HCT116 (cell line): ENCODE measurements at regions not wholly inside any gene's neighbourhood (a gene's known extent, or its start where the extent isn't known, plus 50 kb on each side); places are given as distances from the start of the nearest gene placed in this dataset.

Experiments
- ATAC-seq: fragments of 200-7000 bp; cut with Tn5 transposase; 2 replicates; pipeline ENCODE4 v1.9.1; 2020; ENCODE audit warnings: mild to moderate bottlenecking, moderate library complexity
- BruUV-seq: library from RNA; stranded (reverse); fragments of 400-500 nt; replicated peaks from 2 replicates; lab custom pipeline; 2021; lab: Mats Ljungman, UMichigan
- CTCF ChIA-PET: fragments of 300-600 bp; sonication (Branson Sonifier 250); formaldehyde crosslinking; loops from one replicate; lab custom pipeline; 2021; ENCODE audit warnings: antibody characterized with exemption; lab: Charles Lee
- POLR2A ChIA-PET: fragments of 300-600, 350-600 bp; sonication (Branson Sonifier 250); formaldehyde crosslinking; loops from one replicate; lab custom pipeline; 2021; ENCODE audit warnings: antibody characterized with exemption; lab: Charles Lee
- RAD21 ChIA-PET, 2 experiments: fragments of 300-600 bp; sonication (Branson Sonifier 250); formaldehyde crosslinking; loops; one replicate each; lab custom pipeline; 2023; ENCODE audit warnings: low total read pairs in 2 of 2; ENCODE audit not compliant: uncharacterized antibody in 2 of 2, unreplicated experiment in 2 of 2, low non-redundant PET in 1 of 2; lab: Charles Lee
- DNase-seq: peaks from one replicate; pipeline ENCODE4 v3.0.0-alpha.2; 2010; ENCODE audit warnings: low read depth, low spot score
- H2AFZ ChIP-seq: fragments of 200-600 bp; shearing (Covaris generic), sonication (generic); 2 replicates; pipeline ENCODE4 v1.6.1; 2017; ENCODE audit warnings: low read depth, mixed run types, mixed read lengths, antibody characterized with exemption, low read length; ENCODE audit not compliant: poor library complexity, severe bottlenecking
- H3K27ac ChIP-seq: 2 replicates; pipeline ENCODE4 v1.5.1; 2012; ENCODE audit warnings: low read depth, low read length
- H3K27me3 ChIP-seq: fragments of 200-600 bp; sonication (generic); 2 replicates; pipeline ENCODE4 v1.6.1; 2016; ENCODE audit warnings: mixed run types, low read length, mixed read lengths; ENCODE audit not compliant: insufficient read depth
- H3K36me3 ChIP-seq, 2 experiments: fragments of 200-500 bp in 1 of 2; fragments of 200-600 bp in 1 of 2; sonication (Bioruptor generic) in 1 of 2; sonication (generic) in 1 of 2; 2 replicates each; pipeline versions ENCODE4 v1.5.1 to v1.6.1; 2014 to 2016; ENCODE audit warnings: low read length in 2 of 2, inconsistent platforms in 1 of 2, mixed read lengths in 1 of 2, mixed run types in 1 of 2; ENCODE audit not compliant: insufficient read depth in 2 of 2, control insufficient read depth in 1 of 2
- H3K4me1 ChIP-seq, 2 experiments: fragments of 200-600 bp in 1 of 2; sonication (generic) in 1 of 2; 2 replicates each; pipeline versions ENCODE4 v1.5.1 to v1.6.1; 2012 to 2017; ENCODE audit warnings: low read length in 2 of 2, inconsistent platforms in 1 of 2, mild to moderate bottlenecking in 1 of 2, mixed read lengths in 1 of 2, mixed run types in 1 of 2, moderate library complexity in 1 of 2; ENCODE audit not compliant: insufficient read depth in 2 of 2, control insufficient read depth in 1 of 2
- H3K4me2 ChIP-seq: fragments of 200-600 bp; sonication (generic); 2 replicates; pipeline ENCODE4 v1.6.1; 2017; ENCODE audit warnings: mixed run types, low read length, mixed read lengths
- H3K4me3 ChIP-seq, 2 experiments: fragments of 200-600 bp in 1 of 2; sonication (generic) in 1 of 2; replicated peaks in 1 of 2; 2 replicates each; pipeline ENCODE4 v1.5.1; 2011 to 2016; ENCODE audit warnings: low read length in 2 of 2, control low read depth in 1 of 2, low read depth in 1 of 2, mild to moderate bottlenecking in 1 of 2, mixed read lengths in 1 of 2, mixed run types in 1 of 2
- H3K79me2 ChIP-seq: fragments of 200-600 bp; sonication (generic); 2 replicates; pipeline ENCODE4 v1.6.1; 2017; ENCODE audit warnings: mild to moderate bottlenecking, mixed run types, low read length, moderate library complexity, mixed read lengths; ENCODE audit not compliant: insufficient read depth
- H3K9ac ChIP-seq: fragments of 200-600 bp; sonication (generic); 2 replicates; pipeline ENCODE4 v1.6.1; 2016; ENCODE audit warnings: low read length, mixed read lengths
- H3K9me2 ChIP-seq: fragments of 200-600 bp; sonication (generic), shearing (Covaris generic); 2 replicates; pipeline ENCODE4 v1.6.1; 2017; ENCODE audit warnings: mixed run types, mild to moderate bottlenecking, moderate library complexity; ENCODE audit not compliant: insufficient read depth
- H3K9me3 ChIP-seq, 2 experiments: fragments of 200-500 bp in 1 of 2; fragments of 200-600 bp in 1 of 2; sonication (Bioruptor generic) in 1 of 2; sonication (generic) in 1 of 2; 2 replicates each; pipeline ENCODE4 v1.6.1; 2014 to 2017; ENCODE audit warnings: low read length in 2 of 2, mixed read lengths in 2 of 2, inconsistent platforms in 1 of 2, low read depth in 1 of 2, mild to moderate bottlenecking in 1 of 2, mixed run types in 1 of 2, moderate library complexity in 1 of 2; ENCODE audit not compliant: control insufficient read depth in 1 of 2, insufficient read depth in 1 of 2
- H4K20me1 ChIP-seq: fragments of 200-600 bp; sonication (generic), shearing (Covaris generic); 2 replicates; pipeline ENCODE4 v1.6.1; 2017; ENCODE audit warnings: mixed run types, mild to moderate bottlenecking, moderate library complexity; ENCODE audit not compliant: insufficient read depth
- CEBPB ChIP-seq: IDR thresholded peaks from 2 replicates; pipeline ENCODE4 v1.6.1; 2012; ENCODE audit warnings: low read depth
- EGR1 ChIP-seq: IDR thresholded peaks from 2 replicates; pipeline ENCODE4 v1.6.1; 2012; ENCODE audit warnings: low read depth
- ELF1 ChIP-seq: IDR thresholded peaks from 2 replicates; pipeline ENCODE4 v1.6.1; 2012; ENCODE audit warnings: low read depth, borderline replicate concordance
- EZH2 ChIP-seq: fragments of 200-600 bp; sonication (generic); IDR thresholded peaks from 2 replicates; pipeline ENCODE4 v1.6.1; 2017; ENCODE audit warnings: antibody characterized with exemption, mixed run types
- FOSL1 ChIP-seq: IDR thresholded peaks from 2 replicates; pipeline ENCODE4 v1.6.1; 2012; ENCODE audit warnings: low read depth
- JUND ChIP-seq: IDR thresholded peaks from 2 replicates; pipeline ENCODE4 v1.6.1; 2012
- POLR2A ChIP-seq: IDR thresholded peaks from 2 replicates; pipeline ENCODE4 v1.7.0; 2011; ENCODE audit warnings: borderline replicate concordance; ENCODE audit not compliant: insufficient read depth, insufficient read length; ENCODE audit errors: extremely low read depth
- POLR2AphosphoS5 ChIP-seq: IDR thresholded peaks from 2 replicates; pipeline ENCODE4 v1.6.1; 2011; ENCODE audit warnings: mild to moderate bottlenecking, low read depth, low read length, moderate library complexity
- SP1 ChIP-seq: IDR thresholded peaks from 2 replicates; pipeline ENCODE4 v1.6.1; 2012; ENCODE audit warnings: low read depth
- SRF ChIP-seq: IDR thresholded peaks from 2 replicates; pipeline ENCODE4 v1.6.1; 2012; ENCODE audit warnings: low read depth
- TCF7L2 ChIP-seq: IDR thresholded peaks from 2 replicates; pipeline ENCODE4 v1.7.0; 2011; ENCODE audit warnings: borderline replicate concordance, inconsistent platforms; ENCODE audit not compliant: insufficient read depth, insufficient read length; ENCODE audit errors: extremely low read depth
- YY1 ChIP-seq: IDR thresholded peaks from 2 replicates; pipeline ENCODE4 v1.6.1; 2011; ENCODE audit warnings: low read length, low read depth, moderate library complexity, mild to moderate bottlenecking; ENCODE audit not compliant: insufficient replicate concordance; ENCODE audit errors: extremely low read depth
- ZFX ChIP-seq: fragments of 450-650 bp; IDR thresholded peaks from 2 replicates; pipeline ENCODE4 v1.6.1; 2017
- ZNF274 ChIP-seq: fragments of 200-500 bp; sonication (Bioruptor generic); IDR thresholded peaks from 2 replicates; pipeline ENCODE4 v1.6.1; 2014; ENCODE audit warnings: mild to moderate bottlenecking, low read depth, low read length, inconsistent platforms
- intact Hi-C: fragments of 100-400 bp; cut with micrococcal nuclease; formaldehyde crosslinking; loops from 2 replicates; pipeline ENCODE4 v1.10.0; 2022
- TF ChIP-seq, protein P1 (sequence below): IDR thresholded peaks from 2 replicates; pipeline ENCODE4 v1.6.1; 2011; ENCODE audit warnings: mild to moderate bottlenecking, low read length, moderate library complexity; ENCODE audit not compliant: insufficient replicate concordance; ENCODE audit errors: extremely low read depth
- TF ChIP-seq, protein P2 (sequence below): IDR thresholded peaks from 2 replicates; pipeline ENCODE4 v1.6.1; 2012
- TF ChIP-seq, protein P3 (sequence below), 3 experiments: fragments of 200-600 bp in 1 of 3; sonication (generic) in 1 of 3; IDR thresholded peaks in 2 of 3; conservative IDR thresholded peaks in 1 of 3; 2 replicates each; pipeline ENCODE4 v1.5.1; 2012 to 2017; ENCODE audit warnings: low read depth in 2 of 3, low read length in 2 of 3, antibody characterized with exemption in 1 of 3, borderline replicate concordance in 1 of 3, control low read depth in 1 of 3, mild to moderate bottlenecking in 1 of 3, mixed read lengths in 1 of 3, mixed run types in 1 of 3, moderate library complexity in 1 of 3; ENCODE audit not compliant: insufficient read depth in 1 of 3
- TF ChIP-seq, protein P4 (sequence below): IDR thresholded peaks from 2 replicates; pipeline ENCODE4 v1.6.1; 2012
- TF ChIP-seq, protein P5 (sequence below): IDR thresholded peaks from 2 replicates; pipeline ENCODE4 v1.6.1; 2012; ENCODE audit warnings: low read depth

DNA sequence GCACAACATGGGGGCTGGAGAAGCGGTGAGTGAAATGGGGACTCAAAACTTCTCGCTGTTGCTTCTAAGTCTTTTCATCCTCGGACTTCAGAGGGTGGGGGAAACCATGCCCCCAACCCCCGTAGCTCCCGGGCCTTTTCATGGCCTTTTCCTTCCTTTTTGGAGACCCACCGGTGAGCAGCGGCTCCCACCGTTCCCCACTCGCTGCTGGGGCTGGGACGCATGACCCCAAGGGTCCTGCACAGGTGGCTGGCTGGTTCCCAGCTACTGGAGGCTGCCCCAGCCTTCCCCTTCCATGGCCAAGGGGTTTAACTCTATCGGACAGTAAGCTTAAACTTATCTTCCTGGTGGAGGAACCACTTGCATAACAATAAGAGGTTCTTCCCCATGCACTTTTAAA, 194.3 kb upstream of the FERD3L start:
- H3K9ac ChIP-seq: no peak overlapping the region
- BruUV-seq: no TSS peak
- intact Hi-C loops: no loop called here
- CTCF ChIA-PET: no interaction called here
- H3K9me2 ChIP-seq: no peaks in the 10 kb centered on the region
- TF ChIP-seq YY1: no peak
- TF ChIP-seq, protein P1, sequence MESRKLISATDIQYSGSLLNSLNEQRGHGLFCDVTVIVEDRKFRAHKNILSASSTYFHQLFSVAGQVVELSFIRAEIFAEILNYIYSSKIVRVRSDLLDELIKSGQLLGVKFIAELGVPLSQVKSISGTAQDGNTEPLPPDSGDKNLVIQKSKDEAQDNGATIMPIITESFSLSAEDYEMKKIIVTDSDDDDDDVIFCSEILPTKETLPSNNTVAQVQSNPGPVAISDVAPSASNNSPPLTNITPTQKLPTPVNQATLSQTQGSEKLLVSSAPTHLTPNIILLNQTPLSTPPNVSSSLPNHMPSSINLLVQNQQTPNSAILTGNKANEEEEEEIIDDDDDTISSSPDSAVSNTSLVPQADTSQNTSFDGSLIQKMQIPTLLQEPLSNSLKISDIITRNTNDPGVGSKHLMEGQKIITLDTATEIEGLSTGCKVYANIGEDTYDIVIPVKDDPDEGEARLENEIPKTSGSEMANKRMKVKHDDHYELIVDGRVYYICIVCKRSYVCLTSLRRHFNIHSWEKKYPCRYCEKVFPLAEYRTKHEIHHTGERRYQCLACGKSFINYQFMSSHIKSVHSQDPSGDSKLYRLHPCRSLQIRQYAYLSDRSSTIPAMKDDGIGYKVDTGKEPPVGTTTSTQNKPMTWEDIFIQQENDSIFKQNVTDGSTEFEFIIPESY: no peak
- TF ChIP-seq, protein P2, sequence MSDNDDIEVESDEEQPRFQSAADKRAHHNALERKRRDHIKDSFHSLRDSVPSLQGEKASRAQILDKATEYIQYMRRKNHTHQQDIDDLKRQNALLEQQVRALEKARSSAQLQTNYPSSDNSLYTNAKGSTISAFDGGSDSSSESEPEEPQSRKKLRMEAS: no peak
- TF ChIP-seq POLR2AphosphoS5: no peak
- TF ChIP-seq, protein P3, sequence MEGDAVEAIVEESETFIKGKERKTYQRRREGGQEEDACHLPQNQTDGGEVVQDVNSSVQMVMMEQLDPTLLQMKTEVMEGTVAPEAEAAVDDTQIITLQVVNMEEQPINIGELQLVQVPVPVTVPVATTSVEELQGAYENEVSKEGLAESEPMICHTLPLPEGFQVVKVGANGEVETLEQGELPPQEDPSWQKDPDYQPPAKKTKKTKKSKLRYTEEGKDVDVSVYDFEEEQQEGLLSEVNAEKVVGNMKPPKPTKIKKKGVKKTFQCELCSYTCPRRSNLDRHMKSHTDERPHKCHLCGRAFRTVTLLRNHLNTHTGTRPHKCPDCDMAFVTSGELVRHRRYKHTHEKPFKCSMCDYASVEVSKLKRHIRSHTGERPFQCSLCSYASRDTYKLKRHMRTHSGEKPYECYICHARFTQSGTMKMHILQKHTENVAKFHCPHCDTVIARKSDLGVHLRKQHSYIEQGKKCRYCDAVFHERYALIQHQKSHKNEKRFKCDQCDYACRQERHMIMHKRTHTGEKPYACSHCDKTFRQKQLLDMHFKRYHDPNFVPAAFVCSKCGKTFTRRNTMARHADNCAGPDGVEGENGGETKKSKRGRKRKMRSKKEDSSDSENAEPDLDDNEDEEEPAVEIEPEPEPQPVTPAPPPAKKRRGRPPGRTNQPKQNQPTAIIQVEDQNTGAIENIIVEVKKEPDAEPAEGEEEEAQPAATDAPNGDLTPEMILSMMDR (IDR thresholded peaks at IDR 0.05 in 2 of 3, conservative IDR thresholded peaks at IDR 0.05 in 1 of 3; ENCODE audit: borderline replicate concordance in 1 of 3, insufficient read depth in 1 of 3, low read depth in 2 of 3, low read length in 2 of 3): no peak
- TF ChIP-seq ZNF274: no peak
- TF ChIP-seq SP1: no peak
- no peak for TF ChIP-seq TCF7L2
- no peak for TF ChIP-seq SRF
- TF ChIP-seq, protein P4, sequence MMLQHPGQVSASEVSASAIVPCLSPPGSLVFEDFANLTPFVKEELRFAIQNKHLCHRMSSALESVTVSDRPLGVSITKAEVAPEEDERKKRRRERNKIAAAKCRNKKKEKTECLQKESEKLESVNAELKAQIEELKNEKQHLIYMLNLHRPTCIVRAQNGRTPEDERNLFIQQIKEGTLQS: no peak
- TF ChIP-seq CEBPB: no peak
- no peak for TF ChIP-seq ZFX
- no peak for TF ChIP-seq EGR1
- no peak for TF ChIP-seq EZH2
- TF ChIP-seq POLR2A: no peak
- no peak for TF ChIP-seq ELF1
- TF ChIP-seq JUND: no peak
- no peak for TF ChIP-seq FOSL1
- TF ChIP-seq, protein P5, sequence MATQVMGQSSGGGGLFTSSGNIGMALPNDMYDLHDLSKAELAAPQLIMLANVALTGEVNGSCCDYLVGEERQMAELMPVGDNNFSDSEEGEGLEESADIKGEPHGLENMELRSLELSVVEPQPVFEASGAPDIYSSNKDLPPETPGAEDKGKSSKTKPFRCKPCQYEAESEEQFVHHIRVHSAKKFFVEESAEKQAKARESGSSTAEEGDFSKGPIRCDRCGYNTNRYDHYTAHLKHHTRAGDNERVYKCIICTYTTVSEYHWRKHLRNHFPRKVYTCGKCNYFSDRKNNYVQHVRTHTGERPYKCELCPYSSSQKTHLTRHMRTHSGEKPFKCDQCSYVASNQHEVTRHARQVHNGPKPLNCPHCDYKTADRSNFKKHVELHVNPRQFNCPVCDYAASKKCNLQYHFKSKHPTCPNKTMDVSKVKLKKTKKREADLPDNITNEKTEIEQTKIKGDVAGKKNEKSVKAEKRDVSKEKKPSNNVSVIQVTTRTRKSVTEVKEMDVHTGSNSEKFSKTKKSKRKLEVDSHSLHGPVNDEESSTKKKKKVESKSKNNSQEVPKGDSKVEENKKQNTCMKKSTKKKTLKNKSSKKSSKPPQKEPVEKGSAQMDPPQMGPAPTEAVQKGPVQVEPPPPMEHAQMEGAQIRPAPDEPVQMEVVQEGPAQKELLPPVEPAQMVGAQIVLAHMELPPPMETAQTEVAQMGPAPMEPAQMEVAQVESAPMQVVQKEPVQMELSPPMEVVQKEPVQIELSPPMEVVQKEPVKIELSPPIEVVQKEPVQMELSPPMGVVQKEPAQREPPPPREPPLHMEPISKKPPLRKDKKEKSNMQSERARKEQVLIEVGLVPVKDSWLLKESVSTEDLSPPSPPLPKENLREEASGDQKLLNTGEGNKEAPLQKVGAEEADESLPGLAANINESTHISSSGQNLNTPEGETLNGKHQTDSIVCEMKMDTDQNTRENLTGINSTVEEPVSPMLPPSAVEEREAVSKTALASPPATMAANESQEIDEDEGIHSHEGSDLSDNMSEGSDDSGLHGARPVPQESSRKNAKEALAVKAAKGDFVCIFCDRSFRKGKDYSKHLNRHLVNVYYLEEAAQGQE: no peak
- TF ChIP-seq, all 23 proteins: peak for 0
- Histone ChIP-seq H3K79me2 (no peaks in the 10 kb centered on the region), H3K27ac (no peak overlapping the region), H4K20me1 (no peaks in the 10 kb centered on the region), H3K36me3 (no peaks in the 10 kb centered on the region), H3K27me3 (no peaks in the 10 kb centered on the region), H3K4me1 (no peaks in the 10 kb centered on the region), H2AFZ (no peak overlapping the region), H3K4me2 (no peak overlapping the region), H3K4me3 (no peak overlapping the region), H3K9me3 (no peaks in the 10 kb centered on the region)
- RAD21 ChIA-PET: no interaction called here
- DNase-seq: no peak
- POLR2A ChIA-PET: no interaction called here
- no peak for ATAC-seq
